22Rv1 (cell line): ENCODE measurements at regions not wholly inside any gene's neighbourhood (a gene's known extent, or its start where the extent isn't known, plus 50 kb on each side); places are given as distances from the start of the nearest gene placed in this dataset.
A peak's percentile ranks its signal among the peaks of the same experiment; 100 is the strongest.

Source experiments
- H3K27ac ChIP-seq: fragments of 450-650 bp; 2 replicates; pipeline ENCODE4 v1.5.1; 2017
- ZFX ChIP-seq: fragments of 450-650 bp; IDR thresholded peaks from 2 replicates; pipeline ENCODE4 v1.6.1; 2017; ENCODE audit warnings: antibody characterized with exemption, borderline replicate concordance
- TF ChIP-seq, protein P1 (sequence below): fragments of 450-650 bp; IDR thresholded peaks from 2 replicates; pipeline ENCODE4 v1.5.1; 2017; ENCODE audit warnings: mild to moderate bottlenecking

DNA sequence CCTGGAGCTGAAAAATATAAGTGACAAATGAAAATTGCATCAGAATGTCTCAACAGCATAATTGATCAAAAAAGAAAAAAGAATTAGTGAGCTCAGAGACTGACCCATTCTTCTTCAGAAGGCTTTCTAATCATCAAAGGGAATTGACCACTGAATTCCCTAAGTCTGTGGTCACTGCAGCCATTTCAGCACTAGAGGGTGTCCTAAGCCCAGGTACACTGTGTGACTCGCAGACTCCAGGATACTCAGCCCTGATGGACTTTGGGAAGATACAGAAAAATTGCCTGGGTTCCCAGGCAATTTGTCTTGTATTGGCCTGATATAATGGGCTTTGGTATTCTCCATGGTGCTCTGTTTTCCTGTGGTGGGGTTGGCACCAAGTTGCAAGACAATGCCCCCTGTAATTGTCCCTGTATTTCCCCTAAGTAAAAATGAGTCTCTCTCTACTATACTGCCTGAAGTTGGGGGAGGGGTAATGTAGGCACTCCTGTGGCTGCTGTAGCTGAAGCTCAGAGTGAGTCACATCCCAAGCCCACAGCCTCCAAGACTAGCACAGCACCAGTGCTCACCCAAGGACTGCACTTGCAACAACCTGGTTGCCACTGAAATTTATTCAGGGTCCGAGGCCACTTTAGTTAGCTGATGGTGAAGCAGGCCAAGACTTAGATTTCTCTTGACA, 256.0 kb upstream of the STAC start:
- TF ChIP-seq, protein P1, sequence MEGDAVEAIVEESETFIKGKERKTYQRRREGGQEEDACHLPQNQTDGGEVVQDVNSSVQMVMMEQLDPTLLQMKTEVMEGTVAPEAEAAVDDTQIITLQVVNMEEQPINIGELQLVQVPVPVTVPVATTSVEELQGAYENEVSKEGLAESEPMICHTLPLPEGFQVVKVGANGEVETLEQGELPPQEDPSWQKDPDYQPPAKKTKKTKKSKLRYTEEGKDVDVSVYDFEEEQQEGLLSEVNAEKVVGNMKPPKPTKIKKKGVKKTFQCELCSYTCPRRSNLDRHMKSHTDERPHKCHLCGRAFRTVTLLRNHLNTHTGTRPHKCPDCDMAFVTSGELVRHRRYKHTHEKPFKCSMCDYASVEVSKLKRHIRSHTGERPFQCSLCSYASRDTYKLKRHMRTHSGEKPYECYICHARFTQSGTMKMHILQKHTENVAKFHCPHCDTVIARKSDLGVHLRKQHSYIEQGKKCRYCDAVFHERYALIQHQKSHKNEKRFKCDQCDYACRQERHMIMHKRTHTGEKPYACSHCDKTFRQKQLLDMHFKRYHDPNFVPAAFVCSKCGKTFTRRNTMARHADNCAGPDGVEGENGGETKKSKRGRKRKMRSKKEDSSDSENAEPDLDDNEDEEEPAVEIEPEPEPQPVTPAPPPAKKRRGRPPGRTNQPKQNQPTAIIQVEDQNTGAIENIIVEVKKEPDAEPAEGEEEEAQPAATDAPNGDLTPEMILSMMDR: peak; percentile 74
- no peak for TF ChIP-seq ZFX
- H3K27ac ChIP-seq: no peak overlapping the region

- TF ChIP-seq, protein P1: peak; percentile 28
- TF ChIP-seq ZFX: no peak
- no peak overlapping the region for H3K27ac ChIP-seq
Observed at GRCh38 chr3:36132214-36132613, 248.1 kb upstream of the STAC start.

DNA sequence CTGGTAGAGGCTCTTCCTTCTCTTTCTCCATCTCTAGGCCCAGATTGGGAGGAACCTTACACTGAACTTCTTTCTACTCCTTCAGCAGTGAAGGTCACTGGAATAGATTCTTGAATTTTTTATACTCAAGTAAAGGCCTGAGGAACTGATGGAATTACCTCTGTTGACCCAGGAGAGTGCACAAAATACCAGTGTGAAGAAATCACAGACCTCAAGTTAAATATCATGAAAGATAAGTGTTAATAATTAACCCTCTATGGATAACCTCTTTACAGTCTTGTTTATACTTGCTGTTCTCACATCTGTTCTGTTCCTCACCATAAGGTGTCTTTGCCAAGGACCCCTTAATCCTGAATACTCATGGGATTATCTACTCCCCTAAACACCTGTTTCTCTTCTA, 244.4 kb upstream of the STAC start:
- TF ChIP-seq, protein P1: no peak
- no peak for TF ChIP-seq ZFX
- H3K27ac ChIP-seq: no peak overlapping the region

DNA sequence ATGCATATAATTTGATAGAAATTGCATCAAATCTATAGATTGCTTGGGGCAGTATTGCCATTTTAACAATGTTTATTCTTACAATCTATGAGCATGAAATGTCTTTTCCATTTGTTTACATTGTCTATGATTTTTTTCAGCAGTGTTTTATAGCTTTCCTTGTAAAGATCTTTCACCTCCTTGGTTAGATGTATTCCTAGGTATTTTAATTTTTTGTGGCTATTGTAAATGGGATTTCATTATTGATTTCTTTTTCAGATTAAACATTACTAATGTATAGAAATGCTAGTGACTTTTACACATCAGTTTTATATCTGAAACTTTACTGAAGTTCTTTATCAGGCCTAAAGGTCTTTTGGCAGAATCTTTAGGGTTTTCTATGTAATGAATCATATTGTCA, 237.6 kb upstream of the STAC start:
- H3K27ac ChIP-seq: no peak overlapping the region
- no peak for TF ChIP-seq ZFX
- TF ChIP-seq, protein P1: no peak

GRCh38 chr3:36146404-36146803, 233.9 kb upstream of the STAC start:
- TF ChIP-seq ZFX: no peak
- TF ChIP-seq, protein P1: no peak
- H3K27ac ChIP-seq: no peak overlapping the region

DNA sequence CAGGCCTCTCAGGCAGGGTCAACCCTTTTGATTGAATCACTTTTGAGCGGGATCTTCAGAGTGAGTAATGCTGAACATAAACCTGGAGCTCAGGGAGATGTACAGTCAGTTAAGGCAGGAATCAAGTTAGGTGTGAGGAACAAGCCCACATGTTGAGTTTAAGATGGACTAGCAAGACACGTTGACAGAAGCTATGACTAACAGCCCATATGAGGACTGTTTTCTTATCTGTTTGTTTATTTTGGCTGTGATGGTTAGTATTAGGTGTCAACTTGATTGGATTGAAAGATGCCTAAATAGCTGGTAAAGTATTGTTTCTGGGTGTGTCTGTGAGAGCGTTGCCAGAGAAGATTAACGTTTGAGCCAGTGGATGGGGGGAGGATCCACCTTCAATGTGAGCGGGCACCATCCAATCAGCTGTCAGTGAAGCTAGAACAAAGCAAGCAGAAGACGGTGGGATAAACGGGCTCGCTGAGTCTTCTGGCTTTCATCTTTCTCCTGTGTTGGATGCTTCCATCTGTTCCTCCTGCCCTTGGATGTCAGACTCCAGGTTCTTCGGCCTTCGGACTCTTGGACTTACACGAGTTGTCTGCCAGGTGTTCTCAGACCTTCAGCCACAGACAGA, 232.3 kb upstream of the STAC start:
- TF ChIP-seq ZFX: no peak
- TF ChIP-seq, protein P1: no peak

GRCh38 chr3:36149447-36149865, 230.8 kb upstream of the STAC start:
- H3K27ac ChIP-seq: no peak overlapping the region
- TF ChIP-seq, protein P1: no peak

More for the DNA sequence above, 232.3 kb upstream of the STAC start:
- no peak overlapping the region for H3K27ac ChIP-seq
